CD4-positive, alpha-beta T cell treated with Interleukin-17A for 4 hours (primary cell): ENCODE measurements at regions not wholly inside any gene's neighbourhood (a gene's known extent, or its start where the extent isn't known, plus 50 kb on each side); places are given as distances from the start of the nearest gene placed in this dataset.

Experiments
- DNase-seq: peaks from one replicate; pipeline ENCODE4 v3.0.0-alpha.2; 2020; ENCODE audit warnings: mixed read lengths

GRCh38 chr16:86041807-86042206, 142.8 kb downstream of the IRF8 start:
- DNase-seq: no peak

DNA sequence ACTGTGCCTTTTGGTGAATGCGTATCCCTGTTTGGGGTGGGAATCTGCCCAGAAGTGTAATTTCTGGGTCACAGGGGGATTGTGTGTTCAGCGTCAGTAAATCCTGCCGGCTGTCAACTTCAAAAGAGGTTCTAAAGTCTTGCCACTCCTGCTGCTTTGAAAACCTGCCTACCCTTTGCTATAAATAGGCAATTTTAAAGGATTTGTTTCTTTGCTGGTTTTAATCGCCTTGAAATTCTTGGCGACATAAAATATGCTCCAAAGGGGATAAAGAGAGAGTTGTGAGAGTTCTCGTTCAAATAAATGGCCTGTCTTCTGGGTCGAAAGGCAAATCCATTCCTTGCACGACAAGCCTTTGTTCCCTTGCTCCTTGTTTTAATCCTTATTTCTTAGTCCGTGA, 143.4 kb downstream of the IRF8 start:
- no peak for DNase-seq

GRCh38 chr16:86042996-86043725, 144.2 kb downstream of the IRF8 start:
- no peak for DNase-seq

DNA sequence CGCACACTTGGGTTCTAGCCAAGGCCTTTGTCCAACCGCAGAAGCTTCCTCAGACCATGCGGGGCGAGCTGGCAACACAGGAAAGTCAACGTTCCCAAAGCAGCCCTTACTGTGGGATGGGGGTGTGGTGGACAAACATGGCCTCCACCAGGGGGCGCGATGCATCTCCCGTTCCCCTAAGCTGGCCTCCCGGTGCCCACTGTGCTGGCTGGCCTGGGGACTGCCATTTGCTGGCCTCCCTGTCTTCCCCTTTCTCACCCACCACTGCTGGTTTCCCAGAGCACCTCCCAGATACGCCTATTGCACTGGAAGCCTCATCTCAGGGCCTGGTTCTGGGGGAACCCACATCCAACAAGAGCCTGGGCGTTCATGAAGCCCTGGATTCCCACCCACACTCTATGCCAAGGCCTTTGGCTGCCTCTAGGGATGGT, 145.3 kb downstream of the IRF8 start:
- peak; percentile 51 for DNase-seq

GRCh38 chr16:86044881-86045590, 146.1 kb downstream of the IRF8 start:
- peak; percentile 54 for DNase-seq

DNA sequence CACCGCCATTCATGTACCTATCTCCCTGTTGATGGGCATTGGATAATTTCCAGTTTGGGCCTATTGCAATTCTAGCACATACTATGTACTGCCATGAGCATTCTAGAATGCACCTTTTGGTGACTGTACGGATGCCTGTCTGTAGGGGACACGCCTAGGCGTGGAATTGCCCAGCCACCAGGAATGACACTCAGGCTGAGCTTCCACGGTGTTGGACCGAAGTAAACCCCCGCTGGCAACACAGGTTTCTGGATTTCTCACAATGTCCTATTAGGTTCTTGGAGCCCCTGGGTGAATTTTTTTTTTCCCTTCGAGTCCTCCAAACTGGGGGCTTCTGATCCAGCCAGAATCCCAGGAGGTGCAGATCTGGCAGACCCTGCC, 146.6 kb downstream of the IRF8 start:
- DNase-seq: no peak

- DNase-seq: no peak
Measured at GRCh38 chr16:86046026-86046425, 147.1 kb downstream of the IRF8 start.

DNA sequence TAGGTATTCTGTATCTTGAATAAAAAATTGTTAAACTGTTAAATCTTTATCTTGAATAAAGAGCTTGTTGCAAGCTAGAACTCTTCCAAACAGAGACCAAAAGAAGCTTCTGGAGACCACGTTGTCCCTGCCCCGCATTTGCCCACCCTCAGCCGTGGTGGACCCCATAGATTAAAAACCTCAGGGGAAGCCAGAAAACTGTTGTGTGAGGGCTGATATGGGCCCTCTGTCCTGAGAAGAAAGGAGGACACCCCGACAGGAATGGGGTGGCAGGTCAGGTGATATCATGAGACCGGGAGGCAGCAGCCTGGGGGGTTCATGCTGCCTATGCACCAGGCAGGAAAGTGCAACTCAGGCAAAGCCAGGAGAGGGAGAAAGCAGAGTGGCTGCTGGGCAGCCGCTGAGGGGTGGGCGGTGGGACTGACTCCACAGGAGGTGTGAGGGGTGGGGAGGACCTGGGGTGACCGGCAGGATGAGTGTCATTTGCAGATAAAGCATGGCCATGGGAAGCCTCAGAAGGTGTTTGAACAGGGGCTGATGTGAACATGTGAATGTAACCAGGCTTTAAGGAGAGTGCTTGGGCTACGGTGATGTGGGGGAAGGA, 147.8 kb downstream of the IRF8 start:
- DNase-seq: no peak

DNA sequence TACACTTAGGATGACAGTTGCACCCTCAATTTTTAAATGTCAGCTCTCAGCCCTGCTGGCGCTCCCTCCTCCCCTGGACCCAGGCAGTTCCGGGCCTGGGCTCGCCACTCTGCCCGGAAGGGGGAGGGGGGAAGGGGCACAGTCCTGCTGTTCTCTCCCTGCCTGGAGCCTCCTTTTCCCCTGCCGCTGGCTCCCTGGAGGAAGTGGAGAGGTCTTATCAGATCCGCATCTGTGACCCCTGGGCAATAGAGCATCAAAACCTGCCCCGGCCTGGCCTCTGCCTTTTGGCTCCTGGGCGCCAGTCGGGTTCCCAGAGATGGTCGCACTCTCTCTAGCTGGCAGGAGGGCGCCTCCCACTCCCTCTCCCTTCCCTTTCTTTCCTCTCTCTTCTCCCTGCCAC, 149.3 kb downstream of the IRF8 start:
- DNase-seq: no peak

GRCh38 chr16:86048882-86049585, 150.1 kb downstream of the IRF8 start:
- DNase-seq: no peak

DNA sequence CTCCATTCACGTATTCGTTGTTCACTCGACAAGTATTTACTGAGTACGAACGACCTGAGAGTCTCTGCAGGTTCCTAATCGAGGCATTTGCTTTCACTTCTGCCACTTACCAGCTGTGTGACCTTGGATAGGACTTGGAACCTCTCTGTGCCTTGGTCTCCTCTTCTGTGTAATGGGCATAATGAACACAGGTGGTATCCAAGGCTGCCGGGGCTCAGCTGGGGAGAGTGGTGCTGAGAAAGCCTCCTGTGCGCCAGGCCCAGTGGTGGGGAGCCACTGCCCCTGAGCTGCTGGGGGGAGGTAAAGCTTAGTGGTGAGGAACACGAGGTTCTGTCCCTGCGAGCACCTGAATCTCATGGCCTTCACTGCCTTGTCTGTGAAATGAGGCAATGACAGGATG, 150.7 kb downstream of the IRF8 start:
- DNase-seq: no peak

DNA sequence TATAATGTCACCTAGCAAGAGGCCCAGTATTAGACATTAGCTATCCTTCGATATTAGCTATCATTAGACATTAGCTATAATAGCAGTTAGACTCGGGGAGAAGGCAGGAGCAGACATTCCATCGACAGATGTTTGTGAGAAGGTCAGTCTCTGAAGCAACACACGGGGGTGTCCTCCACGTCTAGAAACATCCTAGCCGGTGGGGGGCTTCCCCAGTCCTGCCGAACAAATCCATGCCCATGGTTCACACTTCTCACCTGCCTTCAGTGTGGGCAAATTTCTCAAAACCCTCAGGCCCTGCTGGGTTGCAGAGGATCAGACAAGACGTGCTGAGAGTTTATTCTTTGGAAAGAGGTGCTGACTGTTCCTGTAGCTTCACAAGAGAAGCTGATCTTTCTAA, 151.1 kb downstream of the IRF8 start:
- no peak for DNase-seq

DNA sequence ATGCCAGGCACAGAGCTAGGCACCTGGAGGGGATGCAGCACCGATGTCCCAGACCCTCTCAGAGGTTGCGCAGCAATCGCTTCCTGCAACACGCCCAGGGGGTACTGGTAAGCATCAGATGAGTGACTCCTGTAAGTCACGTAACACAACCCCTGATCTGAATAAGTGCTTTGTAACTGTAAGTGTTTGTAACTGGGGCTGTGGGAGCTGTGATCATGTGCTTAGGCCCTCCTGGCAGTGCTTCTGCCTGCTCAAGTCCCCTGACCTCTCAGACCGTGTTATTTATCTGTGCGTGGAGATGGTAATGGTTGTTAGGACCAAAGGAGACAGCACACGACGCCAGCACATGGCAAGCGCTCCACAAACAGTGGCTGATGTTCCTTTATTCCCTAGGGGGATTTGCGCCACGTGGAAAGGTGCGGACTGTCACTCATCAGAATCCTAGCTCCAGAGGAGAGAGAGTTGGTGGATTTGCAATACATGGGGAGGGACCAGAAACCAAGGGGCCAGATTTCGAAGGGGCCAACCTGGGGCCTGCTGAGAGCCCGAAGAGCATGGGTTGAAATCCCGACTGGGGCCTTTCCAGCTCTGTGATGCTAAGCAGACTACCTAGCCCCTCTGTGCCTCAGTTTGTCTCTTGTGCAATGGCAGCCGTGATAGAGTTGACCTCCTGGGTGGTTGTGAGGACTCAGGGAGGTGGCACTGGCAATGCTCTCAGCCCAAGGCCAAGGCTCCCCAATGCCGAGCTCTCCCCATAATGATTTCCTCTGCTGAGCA, 151.8 kb downstream of the IRF8 start:
- DNase-seq: no peak

DNA sequence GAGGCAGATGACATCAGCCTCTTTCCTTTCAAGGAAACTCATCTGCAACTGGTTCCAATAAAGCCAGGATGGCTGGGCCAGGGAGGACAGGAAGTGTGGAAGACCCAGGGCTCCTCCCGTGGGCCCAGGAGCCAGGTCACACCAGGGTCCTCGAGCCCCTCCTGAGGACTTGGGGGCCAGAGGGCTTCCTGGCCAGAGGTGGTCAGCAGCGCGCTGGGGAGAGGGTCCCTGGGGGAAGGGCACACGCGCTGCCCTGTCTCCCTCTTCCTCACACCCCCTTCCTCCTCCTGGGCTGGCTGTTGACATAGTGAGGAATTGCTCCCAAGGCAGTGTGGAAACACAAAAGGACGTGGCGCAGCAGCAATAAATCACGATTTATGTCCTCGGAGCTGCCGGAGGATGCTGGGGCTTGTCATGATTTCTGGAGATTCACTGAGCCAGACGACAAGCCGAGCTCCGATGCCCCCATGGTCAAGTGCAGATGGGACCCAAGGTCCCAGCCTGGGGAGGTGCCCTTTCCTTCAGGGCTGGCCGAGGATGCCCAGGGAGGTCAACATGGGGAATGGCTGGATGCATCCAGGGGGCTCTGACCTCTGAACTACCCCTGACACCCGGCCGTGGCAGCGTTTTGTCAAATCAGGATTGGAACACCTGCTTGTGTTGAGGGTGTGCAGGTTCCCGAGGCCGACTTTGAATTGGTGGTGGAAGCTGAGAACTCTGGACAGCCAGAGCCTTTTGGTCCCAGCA, 152.6 kb downstream of the IRF8 start:
- DNase-seq: no peak

- DNase-seq: no peak
Measured at GRCh38 chr16:86052115-86052670, 153.2 kb downstream of the IRF8 start.

- DNase-seq: no peak
Measured at GRCh38 chr16:86052926-86053325, 154.0 kb downstream of the IRF8 start.

- DNase-seq: no peak
Measured at GRCh38 chr16:86059253-86060171, 160.6 kb downstream of the IRF8 start.

DNA sequence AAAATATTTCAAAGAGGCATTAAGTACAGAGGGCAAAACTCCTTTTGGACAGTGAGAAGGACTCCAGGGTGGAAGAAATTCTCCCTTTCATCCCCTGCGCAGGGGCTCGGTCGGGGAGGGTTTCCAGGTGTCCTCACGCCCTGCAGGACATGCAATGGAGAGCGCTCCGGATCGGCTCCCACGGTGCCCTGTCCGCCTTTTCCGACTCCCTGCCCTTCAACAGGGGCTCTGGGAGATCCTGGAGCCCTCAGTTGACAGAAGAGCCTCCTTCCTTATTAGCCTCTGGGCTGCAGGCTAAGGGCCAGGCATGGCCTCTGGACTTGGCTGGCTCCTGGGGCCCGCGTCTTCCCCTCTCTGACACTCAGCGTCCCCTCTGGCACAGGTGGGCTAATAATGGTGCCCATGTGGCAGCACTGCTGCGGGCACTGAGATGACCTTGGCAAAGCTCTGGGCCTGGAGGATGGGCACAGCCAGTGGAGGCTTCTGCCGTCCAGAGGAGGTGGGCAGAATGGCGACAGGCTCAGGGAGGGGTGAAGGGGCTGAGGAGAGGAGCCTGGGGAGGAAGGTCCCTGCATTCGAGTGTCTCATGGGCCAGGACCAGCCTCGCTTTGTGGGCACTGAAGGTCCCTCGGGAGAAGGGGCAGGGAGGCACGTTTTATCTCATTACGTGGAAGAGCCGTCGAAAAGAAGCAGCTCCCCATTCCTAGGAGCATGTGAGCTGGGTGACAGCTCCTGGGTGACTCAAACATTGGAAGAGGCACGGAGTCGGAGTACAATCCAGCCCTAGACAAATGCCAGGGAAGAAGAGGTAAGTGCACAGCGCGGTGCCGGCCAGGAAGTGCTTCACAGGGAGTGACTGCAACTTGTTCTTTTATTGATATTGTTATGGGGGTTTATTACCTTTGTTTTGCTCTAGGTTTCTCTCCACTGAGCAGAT, 161.7 kb downstream of the IRF8 start:
- no peak for DNase-seq

GRCh38 chr16:86061318-86061695, 162.3 kb downstream of the IRF8 start:
- DNase-seq: no peak
